Adrenal gland (tissue), 5 donors: ENCODE measurements at regions not wholly inside any gene's neighbourhood (a gene's known extent, or its start where the extent isn't known, plus 50 kb on each side); places are given as distances from the start of the nearest gene placed in this dataset.

Experiments
- CTCF ChIP-seq, 6 experiments: fragments of 450-650 bp in 4 of 6; fragments of 200-600 bp in 2 of 6; sonication (generic) in 1 of 6; IDR thresholded peaks; 1 replicate in 5 of 6; 2 replicates in 1 of 6; pipeline versions ENCODE4 v1.5.1 to v1.8.0; 2016 to 2021; ENCODE audit warnings: antibody characterized with exemption in 6 of 6, mild to moderate bottlenecking in 2 of 6, moderate library complexity in 1 of 6
- POLR2A ChIP-seq, 2 donors: fragments of 450-650 bp; IDR thresholded peaks; one replicate each; pipeline ENCODE4 v1.6.1; 2017; ENCODE audit warnings: antibody characterized with exemption in 2 of 2, mild to moderate bottlenecking in 2 of 2, moderate library complexity in 1 of 2
- donor health status: DM: no; HTN: no; CAD: no.

- TF ChIP-seq POLR2A (IDR thresholded peaks at IDR 0.05) (no peak), CTCF (IDR thresholded peaks at IDR 0.05) (no peak)
These were observed 64.0 kb downstream of the ZFP36L2 start for GRCh38 chr2:43162511-43162776.
